Calu3 (cell line): ENCODE measurements at regions not wholly inside any gene's neighbourhood (a gene's known extent, or its start where the extent isn't known, plus 50 kb on each side); places are given as distances from the start of the nearest gene placed in this dataset.

ENCODE experiments used
- BruUV-seq: library from RNA; stranded (reverse); fragments of 400-500 nt; replicated peaks from 2 replicates; lab custom pipeline; 2021; lab: Mats Ljungman, UMichigan
- CTCF ChIA-PET: fragments of 300-600 bp; sonication (Branson Sonifier 250); formaldehyde crosslinking; loops from one replicate; lab custom pipeline; 2022; ENCODE audit warnings: antibody characterized with exemption; lab: Charles Lee
- DNase-seq: peaks from one replicate; pipeline ENCODE4 v3.0.0; 2022
- H3K27ac Mint-ChIP-seq: one replicate; pipeline ENCODE4 v1.8.0; 2022; ENCODE audit warnings: mixed read lengths; ENCODE audit not compliant: unreplicated experiment
- H3K27me3 Mint-ChIP-seq: one replicate; pipeline ENCODE4 v1.8.0; 2022; ENCODE audit warnings: mixed read lengths; ENCODE audit not compliant: unreplicated experiment
- H3K36me3 Mint-ChIP-seq: one replicate; pipeline ENCODE4 v1.8.0; 2022; ENCODE audit warnings: mild to moderate bottlenecking, moderate library complexity, mixed read lengths; ENCODE audit not compliant: insufficient read depth, unreplicated experiment
- H3K4me1 Mint-ChIP-seq: one replicate; pipeline ENCODE4 v1.8.0; 2022; ENCODE audit warnings: mild to moderate bottlenecking, low read depth, mixed read lengths; ENCODE audit not compliant: unreplicated experiment
- H3K4me3 Mint-ChIP-seq: one replicate; pipeline ENCODE4 v1.8.0; 2022; ENCODE audit warnings: mild to moderate bottlenecking, low read depth, moderate library complexity, mixed read lengths; ENCODE audit not compliant: unreplicated experiment
- H3K9me3 Mint-ChIP-seq: one replicate; pipeline ENCODE4 v1.8.0; 2022; ENCODE audit warnings: low read depth, mixed read lengths; ENCODE audit not compliant: unreplicated experiment
- CTCF ChIP-seq: fragments of 200-600 bp; IDR thresholded peaks from one replicate; pipeline ENCODE4 v1.8.0; 2022; ENCODE audit warnings: antibody characterized with exemption; ENCODE audit not compliant: unreplicated experiment
- intact Hi-C: fragments of 100-400 bp; cut with micrococcal nuclease; formaldehyde crosslinking; loops from one replicate; pipeline ENCODE4 v1.10.0; 2022; ENCODE audit not compliant: unreplicated experiment

DNA sequence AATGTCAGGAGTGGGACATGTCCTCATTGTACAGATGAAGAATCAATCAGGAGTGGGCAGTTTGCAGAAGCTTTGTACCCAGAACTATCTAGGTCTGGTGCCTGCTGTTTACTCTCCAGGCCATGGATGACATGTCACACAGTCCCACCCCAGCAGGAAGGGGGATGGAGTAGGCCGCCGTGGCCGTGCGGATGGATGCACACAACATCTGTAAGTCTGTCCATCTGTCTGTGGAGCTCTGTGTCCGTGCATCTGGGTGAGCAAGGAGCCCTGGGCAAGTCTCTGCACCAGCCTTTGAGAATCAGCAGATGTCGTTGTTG lies 311.5 kb upstream of the IRX4 start:
- H3K27ac Mint-ChIP-seq, result no peak overlapping the region

DNA sequence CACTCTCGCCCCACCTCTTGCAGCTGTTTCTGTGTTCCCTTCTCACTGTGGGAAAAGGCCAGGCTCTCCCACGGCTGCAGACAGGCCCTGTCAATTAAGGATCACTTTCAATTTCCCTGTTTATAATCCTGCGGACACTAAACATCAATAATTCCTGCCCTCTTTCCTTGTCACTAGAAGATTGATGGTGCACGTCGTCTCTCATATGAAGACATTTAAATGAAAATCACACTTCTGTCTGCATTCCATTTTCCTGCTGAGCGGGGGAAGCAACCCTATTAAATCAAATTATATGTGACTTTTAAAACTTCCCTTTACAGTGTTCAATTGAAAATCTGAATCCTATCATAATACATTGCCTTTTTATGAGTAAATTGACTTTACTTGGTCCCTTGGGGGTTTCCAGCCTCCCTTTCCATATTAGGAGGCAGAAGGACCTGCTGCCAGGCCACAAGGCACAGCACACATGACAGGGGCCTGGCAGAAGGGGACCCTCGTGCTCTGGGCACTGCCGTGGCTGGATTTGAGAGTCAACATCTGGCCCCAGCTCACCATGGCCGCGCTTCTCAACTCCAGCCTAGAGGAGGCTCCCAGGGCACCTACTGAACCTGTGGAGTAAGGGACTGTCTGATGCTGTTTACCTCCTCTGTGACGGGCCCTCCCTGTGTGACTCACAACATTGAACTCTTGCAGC lies 311.0 kb upstream of the IRX4 start:
- no peak for DNase-seq
- H3K27ac Mint-ChIP-seq, result no peak overlapping the region
- no peak overlapping the region for H3K4me3 Mint-ChIP-seq
- no peaks in the 10 kb centered on the region for H3K4me1 Mint-ChIP-seq
- no TSS peak for BruUV-seq
- no peak for TF ChIP-seq CTCF
- no peaks in the 10 kb centered on the region for H3K27me3 Mint-ChIP-seq
- intact Hi-C loops, result no loop called here
- no peaks in the 10 kb centered on the region for H3K36me3 Mint-ChIP-seq
- CTCF ChIA-PET, result no interaction called here
- H3K9me3 Mint-ChIP-seq, result peaks cover 4% of the 10 kb centered on the region

More for the DNA sequence above, 311.5 kb upstream of the IRX4 start:
- no peak for TF ChIP-seq CTCF
- H3K4me1 Mint-ChIP-seq, result no peaks in the 10 kb centered on the region
- H3K36me3 Mint-ChIP-seq, result no peaks in the 10 kb centered on the region
- peaks cover 4% of the 10 kb centered on the region for H3K9me3 Mint-ChIP-seq
- CTCF ChIA-PET, result no interaction called here
- BruUV-seq, result no TSS peak
- no peaks in the 10 kb centered on the region for H3K27me3 Mint-ChIP-seq
- H3K4me3 Mint-ChIP-seq, result no peak overlapping the region
- no peak for DNase-seq
- intact Hi-C loops, result no loop called here

DNA sequence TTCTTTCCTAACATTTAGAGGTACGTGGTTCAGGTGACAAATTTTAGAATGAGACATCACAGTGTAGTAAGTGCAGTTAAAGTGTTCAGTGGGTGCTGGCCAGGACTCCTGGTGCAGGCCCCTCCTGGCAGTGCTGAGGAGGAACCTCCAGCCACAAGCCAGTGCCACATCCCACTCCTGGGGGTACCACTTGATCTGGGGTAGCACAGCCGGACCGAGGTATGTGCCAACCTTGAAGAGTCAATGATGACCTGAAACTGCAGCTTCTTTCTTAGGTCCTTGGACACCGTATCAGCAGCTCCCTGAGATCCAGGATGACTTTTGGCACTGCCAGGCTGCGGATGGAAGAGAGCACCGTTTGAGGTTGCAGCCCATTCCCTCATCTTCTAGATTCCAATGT lies 310.4 kb upstream of the IRX4 start:
- no peaks in the 10 kb centered on the region for H3K36me3 Mint-ChIP-seq
- BruUV-seq, result no TSS peak
- no peaks in the 10 kb centered on the region for H3K27me3 Mint-ChIP-seq
- DNase-seq, result no peak
- CTCF ChIA-PET, result no interaction called here
- no peak for TF ChIP-seq CTCF
- H3K9me3 Mint-ChIP-seq, result peaks cover 4% of the 10 kb centered on the region
- intact Hi-C loops, result no loop called here
- no peak overlapping the region for H3K27ac Mint-ChIP-seq
- no peaks in the 10 kb centered on the region for H3K4me1 Mint-ChIP-seq
- no peak overlapping the region for H3K4me3 Mint-ChIP-seq

DNA sequence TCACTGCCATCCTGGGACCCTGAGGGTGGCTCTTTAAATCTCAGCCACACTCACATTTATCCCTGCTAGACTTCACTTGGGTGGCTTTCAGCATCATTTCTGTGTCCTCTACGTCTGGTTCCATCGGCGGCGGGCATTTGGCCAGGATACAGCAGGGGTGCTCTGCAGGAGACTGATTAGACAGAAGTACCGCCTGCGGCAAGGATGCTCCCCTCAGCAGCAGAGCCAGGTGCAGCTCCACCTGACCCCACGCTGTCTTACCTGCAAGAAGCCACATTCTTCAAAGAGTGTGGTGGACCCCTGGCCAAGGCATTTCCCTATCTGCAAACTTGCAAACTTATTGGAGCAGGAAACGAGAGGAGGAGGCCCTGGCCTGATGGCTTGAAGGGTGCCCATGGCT lies 309.8 kb upstream of the IRX4 start:
- no peak for TF ChIP-seq CTCF
- CTCF ChIA-PET, result no interaction called here
- no TSS peak for BruUV-seq
- H3K36me3 Mint-ChIP-seq, result no peaks in the 10 kb centered on the region
- H3K27me3 Mint-ChIP-seq, result no peaks in the 10 kb centered on the region
- H3K4me3 Mint-ChIP-seq, result no peak overlapping the region
- H3K4me1 Mint-ChIP-seq, result no peaks in the 10 kb centered on the region
- H3K9me3 Mint-ChIP-seq, result peaks cover 4% of the 10 kb centered on the region
- no peak for DNase-seq
- intact Hi-C loops, result no loop called here
- H3K27ac Mint-ChIP-seq, result no peak overlapping the region
